HG02852 (cell line): ENCODE measurements at regions not wholly inside any gene's neighbourhood (a gene's known extent, or its start where the extent isn't known, plus 50 kb on each side); places are given as distances from the start of the nearest gene placed in this dataset.
"Not testable (repeated sequence)": the region's sequence is repeated elsewhere in the genome, so short reads cannot be mapped to it uniquely, and the experiment has no call there.

Experiments
- ATAC-seq: cut with Tn5 transposase; IDR thresholded peaks from one replicate; pipeline ENCODE4 v1.9.1; 2021; ENCODE audit warnings: mild to moderate bottlenecking, moderate library complexity; ENCODE audit not compliant: unreplicated experiment

GRCh38 chr3:117863146-117863545, 1153.6 kb downstream of the TUSC7 start:
- ATAC-seq, result no peak

- no peak for ATAC-seq
Observed at GRCh38 chr3:117865338-117865737, 1155.8 kb downstream of the TUSC7 start.

- no peak for ATAC-seq
Observed at GRCh38 chr3:117868766-117869165, 1159.2 kb downstream of the TUSC7 start.

GRCh38 chr3:117871934-117872333, 1162.4 kb downstream of the TUSC7 start:
- ATAC-seq, result no peak

GRCh38 chr3:117872594-117873248, 1161.9 kb downstream of the IGSF11 start:
- not testable (repeated sequence) for ATAC-seq

GRCh38 chr3:117873249-117873600, 1161.4 kb downstream of the IGSF11 start:
- no peak for ATAC-seq

GRCh38 chr3:117874028-117874690, 1160.5 kb downstream of the IGSF11 start:
- no peak for ATAC-seq

- no peak for ATAC-seq
Observed at GRCh38 chr3:117874904-117875874, 1159.5 kb downstream of the IGSF11 start.

GRCh38 chr3:117875887-117876286, 1158.8 kb downstream of the IGSF11 start:
- ATAC-seq, result no peak

GRCh38 chr3:117880638-117881037, 1154.0 kb downstream of the IGSF11 start:
- no peak for ATAC-seq

GRCh38 chr3:117881210-117881609, 1153.4 kb downstream of the IGSF11 start:
- ATAC-seq, result no peak

GRCh38 chr3:117885011-117885441, 1149.6 kb downstream of the IGSF11 start:
- ATAC-seq, result no peak

- no peak for ATAC-seq
Observed at GRCh38 chr3:117886147-117886546, 1148.5 kb downstream of the IGSF11 start.

GRCh38 chr3:117887031-117887430, 1147.6 kb downstream of the IGSF11 start:
- no peak for ATAC-seq

GRCh38 chr3:117887901-117888300, 1146.7 kb downstream of the IGSF11 start:
- no peak for ATAC-seq

- no peak for ATAC-seq
Observed at GRCh38 chr3:117892431-117892841, 1142.2 kb downstream of the IGSF11 start.

- no peak for ATAC-seq
Observed at GRCh38 chr3:117893001-117893400, 1141.6 kb downstream of the IGSF11 start.

- no peak for ATAC-seq
Observed at GRCh38 chr3:117893638-117894037, 1141.0 kb downstream of the IGSF11 start.

- ATAC-seq, result peak; percentile 70
Observed at GRCh38 chr3:117898722-117899522, 1135.7 kb downstream of the IGSF11 start.

GRCh38 chr3:117903226-117903625, 1131.4 kb downstream of the IGSF11 start:
- no peak for ATAC-seq
